ENCODE measurements at regions not wholly inside any gene's neighbourhood (a gene's known extent, or its start where the extent isn't known, plus 50 kb on each side); places are given as distances from the start of the nearest gene placed in this dataset.

- TF ChIP-seq RFX5 (IDR thresholded peaks at IDR 0.05; ENCODE audit: borderline replicate concordance, low read depth, low read length) (no peak), SUZ12 (IDR thresholded peaks at IDR 0.05; ENCODE audit: low read length) (no peak), CTCF (IDR thresholded peaks at IDR 0.05; ENCODE audit: control extremely low read depth in 1 of 3, insufficient read depth in 1 of 3, low read depth in 1 of 3, low read length in 3 of 3) (no peak), FOSL1 (IDR thresholded peaks at IDR 0.05; ENCODE audit: insufficient read depth, low read depth, low read length) (no peak)
These were observed 169.8 kb downstream of the CD47 start for GRCh38 chr3:107921038-107921437.
